ENCODE measurements at regions not wholly inside any gene's neighbourhood (a gene's known extent, or its start where the extent isn't known, plus 50 kb on each side); places are given as distances from the start of the nearest gene placed in this dataset.
"Not testable (repeated sequence)": the region's sequence is repeated elsewhere in the genome, so short reads cannot be mapped to it uniquely, and the experiment has no call there.

- intact Hi-C loops (cut with DNase I, micrococcal nuclease): no loop called here
- H3K9me3 ChIP-seq: no peaks in the 10 kb centered on the region
- H3K4me3 ChIP-seq: no peak overlapping the region
- H3K36me3 ChIP-seq (ENCODE audit: low read depth): no peaks in the 10 kb centered on the region
- TF ChIP-seq CTCF (IDR thresholded peaks at IDR 0.05): no peak
- DNase-seq: no peak
- H3K4me1 ChIP-seq (ENCODE audit: low read depth): no peaks in the 10 kb centered on the region
- no peak for ATAC-seq
These were observed 284.4 kb upstream of the PFKP start for GRCh38 chr10:2782950-2783349.

- intact Hi-C loops (cut with DNase I, micrococcal nuclease): no loop called here
- Histone ChIP-seq H3K4me3 (no peak overlapping the region), H3K4me1 (ENCODE audit: low read depth) (no peaks in the 10 kb centered on the region), H3K9me3 (no peaks in the 10 kb centered on the region), H3K36me3 (ENCODE audit: low read depth) (no peaks in the 10 kb centered on the region)
- no peak for TF ChIP-seq CTCF (IDR thresholded peaks at IDR 0.05)
- no peak for DNase-seq
- ATAC-seq: no peak
These were observed 285.1 kb upstream of the PFKP start for GRCh38 chr10:2782265-2782664.

- Histone ChIP-seq H3K9me3 (no peaks in the 10 kb centered on the region), H3K36me3 (ENCODE audit: low read depth) (no peaks in the 10 kb centered on the region), H3K4me1 (ENCODE audit: low read depth) (no peaks in the 10 kb centered on the region), H3K4me3 (no peak overlapping the region)
- no peak for DNase-seq
- intact Hi-C loops (cut with DNase I, micrococcal nuclease): no loop called here
- no peak for ATAC-seq
- no peak for TF ChIP-seq CTCF (IDR thresholded peaks at IDR 0.05)
These were observed 289.5 kb upstream of the PFKP start for GRCh38 chr10:2777666-2778355.

- no peak for TF ChIP-seq CTCF (IDR thresholded peaks at IDR 0.05)
- no peak for DNase-seq
- H3K4me3 ChIP-seq: no peak overlapping the region
- intact Hi-C loops (cut with DNase I, micrococcal nuclease): no loop called here
- no peaks in the 10 kb centered on the region for H3K4me1 ChIP-seq (ENCODE audit: low read depth)
- H3K9me3 ChIP-seq: peaks cover 7% of the 10 kb centered on the region
- no peak for ATAC-seq
- no peaks in the 10 kb centered on the region for H3K36me3 ChIP-seq (ENCODE audit: low read depth)
These were observed 294.3 kb upstream of the PFKP start for GRCh38 chr10:2772816-2773631.

GRCh38 chr10:2772135-2772534, 295.2 kb upstream of the PFKP start:
- intact Hi-C loops (cut with DNase I, micrococcal nuclease): no loop called here
- H3K36me3 ChIP-seq (ENCODE audit: low read depth): no peaks in the 10 kb centered on the region
- peaks cover 7% of the 10 kb centered on the region for H3K9me3 ChIP-seq
- ATAC-seq (no peak), DNase-seq (no peak)
- no peaks in the 10 kb centered on the region for H3K4me1 ChIP-seq (ENCODE audit: low read depth)
- TF ChIP-seq CTCF (IDR thresholded peaks at IDR 0.05): no peak
- H3K4me3 ChIP-seq: no peak overlapping the region

- intact Hi-C loops (cut with DNase I, micrococcal nuclease); DNase-seq; ATAC-seq: not testable (repeated sequence)
These were observed 300.1 kb upstream of the PFKP start for GRCh38 chr10:2767293-2767692.

More at GRCh38 chr10:2767293-2767692, 300.1 kb upstream of the PFKP start:
- peaks cover 13% of the 10 kb centered on the region for H3K9me3 ChIP-seq
- not testable (repeated sequence) for H3K36me3 ChIP-seq (ENCODE audit: low read depth); H3K4me3 ChIP-seq; H3K4me1 ChIP-seq (ENCODE audit: low read depth)

Measured in mucosa of descending colon (tissue), 3 donors.